Activated CD8-positive, alpha-beta memory T cell treated with anti-CD3 and anti-CD28 coated beads, Interleukin-2, amount 10 ng/mL, durations not matched to agents 7 days and 5 days (primary cell): ENCODE measurements at regions not wholly inside any gene's neighbourhood (a gene's known extent, or its start where the extent isn't known, plus 50 kb on each side); places are given as distances from the start of the nearest gene placed in this dataset.

Experiments used
- ATAC-seq: fragments of 150-1000 bp; cut with Tn5 transposase; one replicate; pipeline ENCODE4 v1.10.0; 2021; ENCODE audit warnings: moderate library complexity
- CTCF ChIA-PET: fragments of 350-600 bp; sonication (Branson Sonifier 250); formaldehyde crosslinking; loops from one replicate; lab custom pipeline; 2021; ENCODE audit warnings: antibody characterized with exemption; lab: Charles Lee
- DNase-seq: peaks from one replicate; pipeline ENCODE4 v3.0.0-alpha.2; 2020
- H3K27ac Mint-ChIP-seq: one replicate; pipeline ENCODE4 v1.8.0; 2021; ENCODE audit warnings: mild to moderate bottlenecking, mixed read lengths
- H3K27me3 Mint-ChIP-seq: one replicate; pipeline ENCODE4 v1.8.0; 2021; ENCODE audit warnings: mixed read lengths
- H3K36me3 Mint-ChIP-seq: one replicate; pipeline ENCODE4 v1.8.0; 2021; ENCODE audit warnings: mild to moderate bottlenecking, mixed read lengths
- H3K4me1 Mint-ChIP-seq: one replicate; pipeline ENCODE4 v1.8.0; 2021; ENCODE audit warnings: mixed read lengths
- H3K4me3 Mint-ChIP-seq: one replicate; pipeline ENCODE4 v1.8.0; 2021; ENCODE audit warnings: mild to moderate bottlenecking, moderate library complexity, mixed read lengths
- H3K9me3 Mint-ChIP-seq: one replicate; pipeline ENCODE4 v1.8.0; 2022; ENCODE audit warnings: low read depth, mixed read lengths

GRCh38 chr5:13540168-13540750 is 404.2 kb downstream of the DNAH5 start:
- H3K4me1 Mint-ChIP-seq, result no peaks in the 10 kb centered on the region
- ATAC-seq, result no peak
- H3K27ac Mint-ChIP-seq, result no peak overlapping the region
- H3K4me3 Mint-ChIP-seq, result no peak overlapping the region
- H3K9me3 Mint-ChIP-seq, result peaks cover 8% of the 10 kb centered on the region
- CTCF ChIA-PET, result no interaction called here
- H3K27me3 Mint-ChIP-seq, result no peaks in the 10 kb centered on the region
- DNase-seq, result no peak
- no peaks in the 10 kb centered on the region for H3K36me3 Mint-ChIP-seq

- Mint-ChIP-seq H3K36me3 (no peaks in the 10 kb centered on the region), H3K27me3 (no peaks in the 10 kb centered on the region), H3K4me3 (no peak overlapping the region), H3K9me3 (peaks cover 3% of the 10 kb centered on the region), H3K4me1 (no peaks in the 10 kb centered on the region), H3K27ac (no peak overlapping the region)
- CTCF ChIA-PET, result no interaction called here
- ATAC-seq, result no peak
- no peak for DNase-seq
Measured at GRCh38 chr5:13536933-13537332, 407.6 kb downstream of the DNAH5 start.

- Mint-ChIP-seq H3K4me3 (no peak overlapping the region), H3K36me3 (no peaks in the 10 kb centered on the region), H3K4me1 (no peaks in the 10 kb centered on the region), H3K27me3 (no peaks in the 10 kb centered on the region), H3K27ac (no peak overlapping the region), H3K9me3 (peaks cover 3% of the 10 kb centered on the region)
- ATAC-seq (no peak), DNase-seq (no peak)
- CTCF ChIA-PET, result no interaction called here
Measured at GRCh38 chr5:13533833-13534232, 410.7 kb downstream of the DNAH5 start.

- Mint-ChIP-seq H3K4me3 (no peak overlapping the region), H3K4me1 (no peaks in the 10 kb centered on the region), H3K27ac (no peak overlapping the region), H3K27me3 (no peaks in the 10 kb centered on the region), H3K9me3 (no peaks in the 10 kb centered on the region), H3K36me3 (no peaks in the 10 kb centered on the region)
- no peak for ATAC-seq
- DNase-seq, result no peak
- CTCF ChIA-PET, result no interaction called here
Measured at GRCh38 chr5:13529300-13529699, 415.2 kb downstream of the DNAH5 start.

- no peak for DNase-seq
- Mint-ChIP-seq H3K36me3 (no peaks in the 10 kb centered on the region), H3K27ac (no peak overlapping the region), H3K9me3 (peaks cover 8% of the 10 kb centered on the region), H3K4me3 (no peak overlapping the region), H3K4me1 (no peaks in the 10 kb centered on the region), H3K27me3 (no peaks in the 10 kb centered on the region)
- CTCF ChIA-PET, result no interaction called here
- ATAC-seq, result no peak
Measured at GRCh38 chr5:13524936-13525335, 419.6 kb downstream of the DNAH5 start.

GRCh38 chr5:13519131-13519530 is 425.4 kb downstream of the DNAH5 start:
- no peaks in the 10 kb centered on the region for H3K36me3 Mint-ChIP-seq
- CTCF ChIA-PET, result no interaction called here
- DNase-seq, result no peak

GRCh38 chr5:13516195-13516594 is 428.3 kb downstream of the DNAH5 start:
- Mint-ChIP-seq H3K27me3 (no peaks in the 10 kb centered on the region), H3K4me1 (no peaks in the 10 kb centered on the region), H3K9me3 (peaks cover 10% of the 10 kb centered on the region), H3K27ac (no peak overlapping the region), H3K36me3 (no peaks in the 10 kb centered on the region), H3K4me3 (no peak overlapping the region)
- DNase-seq, result no peak
- no peak for ATAC-seq
- CTCF ChIA-PET, result no interaction called here

More at GRCh38 chr5:13519131-13519530, 425.4 kb downstream of the DNAH5 start:
- Mint-ChIP-seq H3K4me1 (no peaks in the 10 kb centered on the region), H3K4me3 (no peak overlapping the region), H3K9me3 (peaks cover 15% of the 10 kb centered on the region), H3K27me3 (no peaks in the 10 kb centered on the region), H3K27ac (no peak overlapping the region)
- ATAC-seq, result no peak

- Mint-ChIP-seq H3K36me3 (no peaks in the 10 kb centered on the region), H3K4me1 (no peaks in the 10 kb centered on the region)
Measured at GRCh38 chr5:13511442-13511841, 433.0 kb downstream of the DNAH5 start.

GRCh38 chr5:13510616-13511015 is 433.9 kb downstream of the DNAH5 start:
- ATAC-seq, result no peak
- no peak for DNase-seq
- CTCF ChIA-PET, result no interaction called here
- Mint-ChIP-seq H3K4me1 (no peaks in the 10 kb centered on the region), H3K4me3 (no peak overlapping the region), H3K9me3 (peaks cover 2% of the 10 kb centered on the region), H3K27me3 (no peaks in the 10 kb centered on the region), H3K36me3 (no peaks in the 10 kb centered on the region), H3K27ac (no peak overlapping the region)

More at GRCh38 chr5:13511442-13511841, 433.0 kb downstream of the DNAH5 start:
- DNase-seq (no peak), ATAC-seq (no peak)
- Mint-ChIP-seq H3K27ac (no peak overlapping the region), H3K4me3 (no peak overlapping the region), H3K9me3 (peaks cover 2% of the 10 kb centered on the region), H3K27me3 (no peaks in the 10 kb centered on the region)
- CTCF ChIA-PET, result no interaction called here

GRCh38 chr5:13508559-13508958 is 435.9 kb downstream of the DNAH5 start:
- H3K27me3 Mint-ChIP-seq, result no peaks in the 10 kb centered on the region
- H3K4me1 Mint-ChIP-seq, result no peaks in the 10 kb centered on the region
- ATAC-seq, result no peak
- no peaks in the 10 kb centered on the region for H3K36me3 Mint-ChIP-seq
- CTCF ChIA-PET, result no interaction called here
- H3K9me3 Mint-ChIP-seq, result peaks cover 2% of the 10 kb centered on the region
- no peak for DNase-seq
- no peak overlapping the region for H3K4me3 Mint-ChIP-seq
- H3K27ac Mint-ChIP-seq, result no peak overlapping the region

GRCh38 chr5:13505326-13505725 is 439.2 kb downstream of the DNAH5 start:
- Mint-ChIP-seq H3K36me3 (no peaks in the 10 kb centered on the region), H3K4me1 (no peaks in the 10 kb centered on the region), H3K9me3 (peaks cover 2% of the 10 kb centered on the region), H3K27me3 (no peaks in the 10 kb centered on the region), H3K4me3 (no peak overlapping the region), H3K27ac (no peak overlapping the region)
- DNase-seq, result no peak
- no peak for ATAC-seq
- CTCF ChIA-PET, result no interaction called here

- Mint-ChIP-seq H3K27ac (no peak overlapping the region), H3K36me3 (no peaks in the 10 kb centered on the region), H3K4me1 (no peaks in the 10 kb centered on the region), H3K4me3 (no peak overlapping the region), H3K27me3 (no peaks in the 10 kb centered on the region), H3K9me3 (peaks cover 2% of the 10 kb centered on the region)
- DNase-seq (no peak), ATAC-seq (no peak)
- CTCF ChIA-PET, result no interaction called here
Measured at GRCh38 chr5:13503017-13503416, 441.5 kb downstream of the DNAH5 start.

- no peaks in the 10 kb centered on the region for H3K4me1 Mint-ChIP-seq
- DNase-seq (no peak), ATAC-seq (no peak)
- H3K27ac Mint-ChIP-seq, result no peak overlapping the region
- no peaks in the 10 kb centered on the region for H3K36me3 Mint-ChIP-seq
- H3K4me3 Mint-ChIP-seq, result no peak overlapping the region
- CTCF ChIA-PET, result no interaction called here
- no peaks in the 10 kb centered on the region for H3K27me3 Mint-ChIP-seq
- peaks cover 2% of the 10 kb centered on the region for H3K9me3 Mint-ChIP-seq
Measured at GRCh38 chr5:13501176-13501575, 443.3 kb downstream of the DNAH5 start.

GRCh38 chr5:13498279-13498678 is 446.2 kb downstream of the DNAH5 start:
- H3K27ac Mint-ChIP-seq, result no peak overlapping the region
- CTCF ChIA-PET, result no interaction called here
- DNase-seq (no peak), ATAC-seq (no peak)
- peaks cover 2% of the 10 kb centered on the region for H3K9me3 Mint-ChIP-seq
- H3K27me3 Mint-ChIP-seq, result no peaks in the 10 kb centered on the region
- H3K36me3 Mint-ChIP-seq, result no peaks in the 10 kb centered on the region
- no peaks in the 10 kb centered on the region for H3K4me1 Mint-ChIP-seq
- H3K4me3 Mint-ChIP-seq, result no peak overlapping the region
